ENCODE measurements at regions not wholly inside any gene's neighbourhood (a gene's known extent, or its start where the extent isn't known, plus 50 kb on each side); places are given as distances from the start of the nearest gene placed in this dataset.

DNA sequence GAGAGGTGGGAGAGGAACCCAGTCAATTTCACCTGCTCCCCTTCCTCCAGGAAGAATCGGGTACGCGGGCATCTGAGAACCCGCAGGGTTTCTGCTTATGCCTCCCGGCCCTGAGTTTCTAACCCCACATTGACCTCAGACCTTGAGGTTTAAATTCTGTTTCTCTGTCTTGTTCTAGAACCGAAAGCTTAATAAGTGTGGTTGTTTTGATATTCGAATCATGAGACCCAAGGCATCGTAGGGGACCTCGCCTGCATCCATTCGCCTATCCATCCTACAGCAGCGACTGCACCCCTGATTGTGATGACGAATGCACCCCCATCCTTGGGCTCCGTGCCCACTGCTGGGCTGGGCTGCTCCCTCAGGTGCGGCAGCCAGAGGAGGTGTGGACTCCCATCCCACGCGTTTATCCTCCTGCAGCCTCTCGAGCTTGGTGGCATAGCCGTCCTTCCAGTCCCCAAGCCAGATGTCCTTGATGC, 80.8 kb upstream of the IER5L start:
- Histone ChIP-seq H4K20me1 (replicated peaks; ENCODE audit: control insufficient read depth, extremely low read depth, insufficient read depth, low read length) (no peaks in the 10 kb centered on the region), H3K27me3 (ENCODE audit: control insufficient read depth in 2 of 2, insufficient read depth in 2 of 2, low read length in 2 of 2) (peaks cover 6 to 8% of the 10 kb centered on the region in 2 experiments), H3K4me1 (ENCODE audit: control insufficient read depth, extremely low read depth, insufficient read depth, low read length) (peaks cover 9% of the 10 kb centered on the region), H3K36me3 (ENCODE audit: control insufficient read depth in 2 of 2, extremely low read depth in 1 of 2, insufficient read depth in 2 of 2, low read length in 2 of 2) (no peaks in the 10 kb centered on the region), H3K27ac (ENCODE audit: insufficient read depth, low read depth, low read length) (no peak overlapping the region), H2AFZ (ENCODE audit: low read depth, low read length) (peak overlapping the region; percentile 74), H3K9ac (replicated peaks; ENCODE audit: extremely low read depth, insufficient read depth, low read length) (no peak overlapping the region), H3K4me3 (replicated peaks in 1 of 3; ENCODE audit: insufficient read depth in 1 of 3, low read depth in 1 of 3, low read length in 3 of 3) (no peak overlapping the region), H3K9me1 (replicated peaks; ENCODE audit: control insufficient read depth, extremely low read depth, insufficient read depth, low read length) (no peaks in the 10 kb centered on the region), H3K9me3 (replicated peaks; ENCODE audit: control insufficient read depth, insufficient read depth, low read length) (no peaks in the 10 kb centered on the region), H3K4me2 (ENCODE audit: insufficient read depth, low read length) (peak overlapping the region; percentile 59), H3K79me2 (ENCODE audit: control insufficient read depth, insufficient read depth, low read length) (no peaks in the 10 kb centered on the region)
- dilution Hi-C loops (cut with MboI; ENCODE audit: extremely low pct_ligation_motif_present, low sequenced_read_pairs) = no loop called here
- POLR2A ChIA-PET = interaction anchor here (1.1 kb wide), 1 partner anchor 81 kb away, joined by 3 read pairs; the partner anchor contains the start of gene IER5L
- TF ChIP-seq FOS (IDR thresholded peaks at IDR 0.05; ENCODE audit: borderline replicate concordance, insufficient read depth, low read length) (no peak), GATA2 (IDR thresholded peaks at IDR 0.05; ENCODE audit: insufficient read depth, insufficient read length, low read depth, low read length) (no peak), JUN (IDR thresholded peaks at IDR 0.05; ENCODE audit: borderline replicate concordance, insufficient read depth, insufficient read length, low read depth) (no peak), MAX (IDR thresholded peaks at IDR 0.05; ENCODE audit: insufficient read depth, insufficient read length) (no peak), CTCF (IDR thresholded peaks at IDR 0.05; ENCODE audit: extremely low read depth in 1 of 2, insufficient read depth in 1 of 2, low read depth in 1 of 2, low read length in 2 of 2) (no peak)
- no peak for FAIRE-seq
- CTCF ChIA-PET = interaction anchor here (0.6 to 1.0 kb wide), 3 partner anchors 83 to 123 kb away, joined by 3 to 4 read pairs (median 3); no protein-coding TSS in a partner anchor
- intact Hi-C loops (cut with micrococcal nuclease) = loop anchor here (1.0 kb wide), 2 partner anchors 13 to 84 kb away; no protein-coding TSS in a partner anchor
- BruUV-seq (replicated peaks) = no TSS peak
- DNase-seq (ENCODE audit: low read depth, low spot score) = no peak

Measured in endothelial cell of umbilical vein (primary cell).